Stomach smooth muscle (tissue), 2 donors: ENCODE measurements at regions not wholly inside any gene's neighbourhood (a gene's known extent, or its start where the extent isn't known, plus 50 kb on each side); places are given as distances from the start of the nearest gene placed in this dataset.

Experiments used
- H3K27ac ChIP-seq: one replicate; pipeline ENCODE4 v1.7.0; 2013; ENCODE audit warnings: mild to moderate bottlenecking, low read length, inconsistent platforms
- H3K27me3 ChIP-seq, 2 donors: one replicate each; pipeline ENCODE4 v1.7.0; 2013; ENCODE audit warnings: low read length in 2 of 2; ENCODE audit not compliant: insufficient read depth in 2 of 2, control insufficient read depth in 1 of 2
- H3K36me3 ChIP-seq, 2 donors: one replicate each; pipeline ENCODE4 v1.7.0; 2013; ENCODE audit warnings: low read length in 2 of 2; ENCODE audit not compliant: control insufficient read depth in 2 of 2, insufficient read depth in 2 of 2
- H3K4me1 ChIP-seq: one replicate; pipeline ENCODE4 v1.7.0; 2013; ENCODE audit warnings: low read length; ENCODE audit not compliant: control insufficient read depth, insufficient read depth
- H3K4me3 ChIP-seq, 2 donors: one replicate each; pipeline ENCODE4 v1.7.0; 2013; ENCODE audit warnings: low read length in 2 of 2
- H3K9ac ChIP-seq, 2 donors: one replicate each; pipeline ENCODE4 v1.7.0; 2013; ENCODE audit warnings: low read length in 2 of 2, mild to moderate bottlenecking in 1 of 2
- H3K9me3 ChIP-seq, 2 donors: one replicate each; pipeline ENCODE4 v1.7.0; 2013; ENCODE audit warnings: low read length in 2 of 2; ENCODE audit not compliant: control insufficient read depth in 2 of 2
- donor health status: healthy.
- donor health status: Pancreatic carcinoma.

GRCh38 chr9:89969156-89969675 lies 364.4 kb downstream of the GADD45G start:
- Histone ChIP-seq H3K36me3 (no peaks in the 10 kb centered on the region), H3K4me3 (no peak overlapping the region), H3K9ac (no peak overlapping the region), H3K27me3 (no peaks in the 10 kb centered on the region), H3K27ac (no peak overlapping the region), H3K4me1 (no peaks in the 10 kb centered on the region), H3K9me3 (no peaks in the 10 kb centered on the region)

- Histone ChIP-seq H3K9ac (no peak overlapping the region), H3K36me3 (no peaks in the 10 kb centered on the region), H3K27ac (no peak overlapping the region), H3K4me1 (no peaks in the 10 kb centered on the region), H3K27me3 (no peaks in the 10 kb centered on the region), H3K4me3 (no peak overlapping the region), H3K9me3 (no peaks in the 10 kb centered on the region)
These were observed 365.2 kb downstream of the GADD45G start for GRCh38 chr9:89969881-89970639.

- Histone ChIP-seq H3K4me3 (no peak overlapping the region), H3K27me3 (no peaks in the 10 kb centered on the region), H3K4me1 (no peaks in the 10 kb centered on the region), H3K9me3 (no peaks in the 10 kb centered on the region), H3K27ac (no peak overlapping the region), H3K36me3 (no peaks in the 10 kb centered on the region), H3K9ac (no peak overlapping the region)
These were observed 365.9 kb downstream of the GADD45G start for GRCh38 chr9:89970701-89971100.

- no peak overlapping the region for H3K27ac ChIP-seq
- no peaks in the 10 kb centered on the region for H3K27me3 ChIP-seq
- H3K36me3 ChIP-seq: no peaks in the 10 kb centered on the region
- H3K4me3 ChIP-seq: no peak overlapping the region
- no peak overlapping the region for H3K9ac ChIP-seq
- no peaks in the 10 kb centered on the region for H3K4me1 ChIP-seq
- no peaks in the 10 kb centered on the region for H3K9me3 ChIP-seq
These were observed 367.7 kb downstream of the GADD45G start for GRCh38 chr9:89972535-89972934.

- Histone ChIP-seq H3K9me3 (no peaks in the 10 kb centered on the region), H3K27ac (no peak overlapping the region), H3K27me3 (no peaks in the 10 kb centered on the region), H3K4me3 (no peak overlapping the region), H3K4me1 (no peaks in the 10 kb centered on the region), H3K9ac (no peak overlapping the region), H3K36me3 (no peaks in the 10 kb centered on the region)
These were observed 369.8 kb downstream of the GADD45G start for GRCh38 chr9:89974582-89974981.

- no peaks in the 10 kb centered on the region for H3K9me3 ChIP-seq
- no peak overlapping the region for H3K4me3 ChIP-seq
- no peaks in the 10 kb centered on the region for H3K27me3 ChIP-seq
- H3K36me3 ChIP-seq: no peaks in the 10 kb centered on the region
- H3K9ac ChIP-seq: no peak overlapping the region
- no peak overlapping the region for H3K27ac ChIP-seq
- no peaks in the 10 kb centered on the region for H3K4me1 ChIP-seq
These were observed 370.2 kb downstream of the GADD45G start for GRCh38 chr9:89975024-89975423.

- Histone ChIP-seq H3K27ac (no peak overlapping the region), H3K36me3 (no peaks in the 10 kb centered on the region), H3K27me3 (no peaks in the 10 kb centered on the region), H3K4me1 (no peaks in the 10 kb centered on the region), H3K9me3 (no peaks in the 10 kb centered on the region), H3K9ac (no peak overlapping the region), H3K4me3 (no peak overlapping the region)
These were observed 370.8 kb downstream of the GADD45G start for GRCh38 chr9:89975630-89976029.

GRCh38 chr9:89978185-89978584 lies 373.4 kb downstream of the GADD45G start:
- no peak overlapping the region for H3K27ac ChIP-seq

GRCh38 chr9:89980600-89980999 lies 375.8 kb downstream of the GADD45G start:
- H3K27me3 ChIP-seq: no peaks in the 10 kb centered on the region
- no peak overlapping the region for H3K9ac ChIP-seq

More at GRCh38 chr9:89978185-89978584, 373.4 kb downstream of the GADD45G start:
- no peak overlapping the region for H3K4me3 ChIP-seq
- H3K9ac ChIP-seq: no peak overlapping the region
- H3K9me3 ChIP-seq: no peaks in the 10 kb centered on the region
- H3K36me3 ChIP-seq: no peaks in the 10 kb centered on the region
- no peaks in the 10 kb centered on the region for H3K4me1 ChIP-seq
- no peaks in the 10 kb centered on the region for H3K27me3 ChIP-seq

GRCh38 chr9:89982016-89982415 lies 377.2 kb downstream of the GADD45G start:
- no peaks in the 10 kb centered on the region for H3K9me3 ChIP-seq
- H3K4me1 ChIP-seq: no peaks in the 10 kb centered on the region
- H3K36me3 ChIP-seq: no peaks in the 10 kb centered on the region
- no peak overlapping the region for H3K27ac ChIP-seq
- H3K27me3 ChIP-seq: no peaks in the 10 kb centered on the region
- no peak overlapping the region for H3K9ac ChIP-seq
- no peak overlapping the region for H3K4me3 ChIP-seq

More at GRCh38 chr9:89980600-89980999, 375.8 kb downstream of the GADD45G start:
- Histone ChIP-seq H3K27ac (no peak overlapping the region), H3K4me3 (no peak overlapping the region), H3K4me1 (no peaks in the 10 kb centered on the region), H3K9me3 (no peaks in the 10 kb centered on the region), H3K36me3 (no peaks in the 10 kb centered on the region)

- Histone ChIP-seq H3K9ac (no peak overlapping the region), H3K27me3 (no peaks in the 10 kb centered on the region), H3K27ac (no peak overlapping the region), H3K36me3 (no peaks in the 10 kb centered on the region), H3K9me3 (no peaks in the 10 kb centered on the region), H3K4me3 (no peak overlapping the region), H3K4me1 (no peaks in the 10 kb centered on the region)
These were observed 378.6 kb downstream of the GADD45G start for GRCh38 chr9:89983411-89983810.
